ACC112 (cell line): ENCODE measurements at regions not wholly inside any gene's neighbourhood (a gene's known extent, or its start where the extent isn't known, plus 50 kb on each side); places are given as distances from the start of the nearest gene placed in this dataset.
"Not testable (repeated sequence)": the region's sequence is repeated elsewhere in the genome, so short reads cannot be mapped to it uniquely, and the experiment has no call there.

Source experiments
- H2AFZ ChIP-seq: fragments of 200-600 bp; sonication (generic); one replicate; pipeline ENCODE4 v1.6.0; 2017; ENCODE audit warnings: antibody characterized with exemption, low read length; ENCODE audit not compliant: unreplicated experiment
- H3K27ac ChIP-seq: fragments of 200-600 bp; sonication (generic); 2 replicates; pipeline ENCODE4 v1.5.1; 2014; ENCODE audit warnings: low read depth, mild to moderate bottlenecking, antibody characterized with exemption, low read length, moderate library complexity
- H3K27me3 ChIP-seq: fragments of 200-600 bp; sonication (generic); 2 replicates; pipeline ENCODE4 v1.6.1; 2014; ENCODE audit warnings: mild to moderate bottlenecking, antibody characterized with exemption, low read length, moderate library complexity, mixed read lengths; ENCODE audit not compliant: insufficient read depth
- H3K36me3 ChIP-seq: fragments of 200-600 bp; sonication (generic); 2 replicates; pipeline ENCODE4 v1.6.1; 2016; ENCODE audit warnings: mild to moderate bottlenecking, antibody characterized with exemption, low read length, moderate library complexity, mixed read lengths; ENCODE audit not compliant: insufficient read depth
- H3K4me1 ChIP-seq: fragments of 200-600 bp; sonication (generic); one replicate; pipeline ENCODE4 v1.6.1; 2016; ENCODE audit warnings: low read length, mixed read lengths; ENCODE audit not compliant: insufficient read depth, unreplicated experiment, control insufficient read depth
- H3K4me3 ChIP-seq: fragments of 200-600 bp; sonication (generic); 2 replicates; pipeline ENCODE4 v1.5.1; 2014; ENCODE audit warnings: mild to moderate bottlenecking, low read depth, low read length
- H3K79me2 ChIP-seq: fragments of 200-600 bp; sonication (generic); one replicate; pipeline ENCODE4 v1.6.0; 2016; ENCODE audit warnings: low read length; ENCODE audit not compliant: control insufficient read depth, unreplicated experiment, insufficient read depth

DNA sequence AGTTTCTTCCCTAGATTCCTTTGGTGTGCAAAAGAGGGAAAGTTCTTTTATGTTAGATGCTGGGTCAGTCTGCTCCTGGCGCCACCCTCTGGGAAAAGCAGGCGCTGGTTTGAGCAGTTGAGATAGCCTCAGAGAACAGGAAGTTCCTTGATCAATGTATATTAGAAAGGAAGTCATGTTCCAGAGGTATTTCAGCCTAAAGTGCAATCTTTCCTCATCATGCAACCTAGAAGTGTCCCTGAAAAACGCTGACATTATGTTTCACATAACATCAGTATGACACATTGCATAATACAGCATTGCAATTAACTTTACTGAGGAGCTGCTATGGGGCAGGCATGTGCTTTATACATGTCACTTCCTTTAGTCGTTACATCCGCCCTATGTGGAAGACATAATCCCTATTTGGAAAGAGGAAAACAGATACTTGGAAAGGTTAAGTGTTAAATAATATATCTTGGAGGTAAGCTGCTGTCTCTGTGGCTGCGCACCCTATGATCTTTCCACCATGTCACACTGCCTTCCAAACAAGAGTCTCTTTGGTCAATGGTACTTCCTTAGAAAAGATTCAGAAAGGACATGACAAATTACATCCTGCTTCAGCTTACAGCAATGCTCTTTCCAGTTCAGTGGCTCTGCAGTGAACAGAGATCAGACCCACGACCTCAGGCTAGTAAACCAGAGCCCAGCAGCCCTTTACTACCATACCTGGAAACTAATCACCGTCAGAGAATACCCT lies 369.7 kb downstream of the RAD51AP2 start:
- Histone ChIP-seq H3K4me3 (no peak overlapping the region), H3K4me1 (no peaks in the 10 kb centered on the region), H3K36me3 (no peaks in the 10 kb centered on the region), H3K27me3 (no peaks in the 10 kb centered on the region), H3K27ac (no peak overlapping the region), H3K79me2 (no peaks in the 10 kb centered on the region), H2AFZ (no peak overlapping the region)

DNA sequence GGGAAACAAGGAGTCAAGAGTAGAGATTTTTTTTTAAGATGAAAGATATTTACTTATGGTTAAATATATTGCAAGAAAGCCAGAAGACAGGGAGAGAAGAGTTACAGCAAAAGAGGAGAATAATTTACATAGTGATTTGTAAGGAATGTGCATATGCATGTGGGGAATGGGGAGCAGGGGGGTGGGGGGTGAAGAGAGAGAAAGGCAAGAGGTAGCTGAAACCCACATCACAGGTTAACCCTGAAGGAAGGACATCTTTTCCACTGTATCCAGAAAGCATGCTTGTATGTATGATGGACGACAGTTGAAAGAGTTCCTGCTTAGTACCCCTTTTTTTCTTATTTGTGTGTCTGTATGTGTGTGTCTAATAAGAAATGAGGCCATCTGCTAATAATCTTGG lies 371.9 kb downstream of the RAD51AP2 start:
- no peaks in the 10 kb centered on the region for H3K4me1 ChIP-seq
- no peaks in the 10 kb centered on the region for H3K79me2 ChIP-seq
- H3K4me3 ChIP-seq: no peak overlapping the region
- no peaks in the 10 kb centered on the region for H3K36me3 ChIP-seq
- no peaks in the 10 kb centered on the region for H3K27me3 ChIP-seq
- H2AFZ ChIP-seq: no peak overlapping the region
- no peak overlapping the region for H3K27ac ChIP-seq

DNA sequence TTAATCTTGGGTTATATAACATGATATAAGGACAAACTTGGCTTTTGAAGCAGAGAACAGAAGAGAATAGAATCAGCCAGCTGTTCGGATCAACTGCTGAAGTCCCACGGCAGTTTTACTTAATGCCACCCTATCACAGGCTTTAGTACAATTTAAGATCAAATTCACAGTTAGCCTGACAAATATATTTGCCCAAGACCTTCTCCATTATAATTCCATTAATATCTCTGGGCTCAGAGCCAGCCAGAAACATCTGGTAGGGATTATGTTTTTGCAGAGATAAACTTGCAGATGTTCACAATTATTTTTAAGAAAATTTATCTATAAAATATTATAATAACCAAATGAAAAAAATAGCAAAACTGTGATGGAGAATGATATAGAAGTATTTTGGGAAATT lies 381.4 kb downstream of the RAD51AP2 start:
- H3K4me3 ChIP-seq: no peak overlapping the region
- no peaks in the 10 kb centered on the region for H3K4me1 ChIP-seq
- H3K27me3 ChIP-seq: no peaks in the 10 kb centered on the region
- H3K27ac ChIP-seq: no peak overlapping the region
- H3K79me2 ChIP-seq: no peaks in the 10 kb centered on the region
- no peak overlapping the region for H2AFZ ChIP-seq
- H3K36me3 ChIP-seq: no peaks in the 10 kb centered on the region

DNA sequence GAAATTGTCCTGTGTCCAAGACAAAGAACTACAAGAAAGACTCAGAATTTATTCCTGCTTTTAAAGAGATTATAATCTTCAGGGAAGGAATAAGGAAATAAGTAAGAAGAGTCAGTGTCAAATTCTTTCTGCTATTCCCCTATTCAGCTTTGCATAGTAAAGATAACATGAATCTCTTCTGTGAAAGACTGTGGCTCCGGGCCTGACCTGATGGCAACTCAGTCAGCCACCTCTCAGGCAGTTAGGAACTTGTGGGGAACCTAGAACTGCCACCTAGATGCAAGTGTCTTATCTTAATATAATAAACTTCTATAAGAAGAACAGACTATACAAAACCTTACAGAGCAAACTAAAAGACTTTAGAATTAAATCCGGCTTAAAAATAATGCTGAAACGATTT lies 382.0 kb downstream of the RAD51AP2 start:
- Histone ChIP-seq H3K4me1 (no peaks in the 10 kb centered on the region), H3K27me3 (no peaks in the 10 kb centered on the region), H2AFZ (no peak overlapping the region), H3K27ac (no peak overlapping the region), H3K36me3 (no peaks in the 10 kb centered on the region), H3K79me2 (no peaks in the 10 kb centered on the region), H3K4me3 (no peak overlapping the region)

DNA sequence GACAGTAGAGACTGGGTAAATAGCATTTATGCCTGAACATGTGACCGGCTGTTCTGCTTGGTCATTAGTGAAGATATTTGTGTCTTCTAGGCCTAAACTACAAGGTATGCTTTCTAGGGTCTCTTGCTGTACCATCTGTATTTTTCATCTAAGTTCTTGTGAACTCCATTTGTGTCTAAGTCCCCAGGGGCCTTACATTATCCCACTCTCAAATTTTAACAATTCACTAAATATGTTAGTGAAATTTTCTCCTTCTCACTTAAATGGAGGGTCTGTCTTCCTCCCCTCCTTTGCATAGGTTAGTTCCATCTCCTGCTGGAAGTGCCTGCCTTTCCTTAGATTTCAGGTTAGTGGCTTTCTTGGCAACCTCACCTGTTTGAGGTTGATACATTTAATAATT lies 382.6 kb downstream of the RAD51AP2 start:
- no peaks in the 10 kb centered on the region for H3K4me1 ChIP-seq
- H3K79me2 ChIP-seq: no peaks in the 10 kb centered on the region
- no peaks in the 10 kb centered on the region for H3K36me3 ChIP-seq
- H3K4me3 ChIP-seq: no peak overlapping the region
- H3K27ac ChIP-seq: no peak overlapping the region
- no peaks in the 10 kb centered on the region for H3K27me3 ChIP-seq
- H2AFZ ChIP-seq: no peak overlapping the region

DNA sequence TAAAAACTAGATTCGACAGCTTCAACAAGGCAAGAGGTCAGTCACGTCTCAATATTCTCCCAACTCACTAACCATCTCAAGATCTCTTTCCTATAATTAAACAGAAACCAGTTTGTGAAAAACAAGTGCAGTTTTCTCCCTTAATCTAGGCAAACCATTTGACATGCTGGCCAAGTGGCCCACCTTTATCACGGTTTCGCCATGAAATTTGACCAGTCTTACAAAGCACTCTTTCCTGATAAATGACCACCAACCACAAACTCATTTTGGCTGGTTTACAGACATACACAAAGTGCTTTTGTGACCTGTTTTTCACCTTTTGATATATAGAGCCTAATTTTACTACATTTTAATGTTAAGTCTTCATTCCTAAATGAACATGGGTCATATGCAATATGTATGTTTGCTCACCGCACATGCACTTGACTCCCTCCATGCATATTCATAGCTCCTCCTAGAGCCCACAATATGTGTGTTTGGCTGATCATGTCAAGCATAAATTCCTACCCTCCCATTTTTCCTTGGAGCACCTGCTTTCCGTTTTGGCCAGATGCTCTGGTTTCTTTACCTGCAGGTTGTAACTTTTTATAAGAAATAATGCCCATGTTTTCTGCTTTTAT lies 385.1 kb downstream of the RAD51AP2 start:
- Histone ChIP-seq H3K27ac (no peak overlapping the region), H2AFZ (no peak overlapping the region), H3K27me3 (no peaks in the 10 kb centered on the region), H3K36me3 (no peaks in the 10 kb centered on the region), H3K4me3 (no peak overlapping the region), H3K4me1 (no peaks in the 10 kb centered on the region), H3K79me2 (no peaks in the 10 kb centered on the region)

DNA sequence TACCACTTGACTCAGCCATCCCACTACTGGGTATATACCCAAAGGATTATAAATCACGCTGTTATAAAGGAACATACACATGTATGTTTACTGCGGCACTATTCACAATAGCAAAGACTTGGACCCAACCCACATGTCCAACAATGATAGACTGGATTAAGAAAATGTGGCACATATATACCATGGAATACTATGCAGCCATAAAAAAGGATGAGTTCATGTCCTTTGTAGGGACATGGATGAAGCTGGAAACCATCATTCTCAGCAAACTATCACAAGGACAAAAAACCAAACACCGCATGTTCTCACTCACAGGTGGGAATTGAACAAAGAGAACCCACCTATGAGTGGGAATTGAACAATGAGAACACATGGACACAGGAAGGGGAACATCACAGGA lies 387.6 kb downstream of the RAD51AP2 start:
- not testable (repeated sequence) for H3K27me3 ChIP-seq, H3K36me3 ChIP-seq, H3K4me1 ChIP-seq, H3K79me2 ChIP-seq, H3K27ac ChIP-seq, H2AFZ ChIP-seq, H3K4me3 ChIP-seq

DNA sequence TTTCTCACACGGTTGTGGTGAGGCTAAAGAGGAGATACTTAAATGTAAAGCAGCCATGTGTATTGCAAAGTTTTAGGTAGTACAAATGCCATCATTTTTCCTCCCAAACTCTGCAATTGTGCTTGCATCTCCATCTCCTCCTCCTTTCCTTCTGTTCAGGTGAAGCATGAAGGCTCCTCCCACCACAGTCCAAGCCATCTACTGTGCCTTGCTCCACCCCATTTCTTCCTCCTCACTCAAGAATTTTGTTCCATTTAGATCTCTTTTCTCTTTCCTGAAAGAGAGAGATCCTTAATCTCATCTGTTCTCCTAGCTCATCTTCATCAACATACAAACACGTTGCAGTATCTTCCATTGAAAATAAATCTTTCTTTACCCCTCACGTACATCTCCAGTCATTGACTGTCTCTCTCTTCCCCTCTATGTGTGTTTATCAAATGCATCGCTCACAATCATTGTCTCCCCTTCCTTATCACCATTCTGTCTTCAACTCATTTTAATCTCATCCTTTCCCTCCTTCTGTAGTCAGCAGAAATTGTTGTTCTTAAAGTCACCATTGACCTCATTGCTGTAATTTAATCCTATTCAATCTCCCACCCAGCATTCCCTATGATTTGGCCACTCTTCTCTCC lies 392.1 kb downstream of the RAD51AP2 start:
- no peaks in the 10 kb centered on the region for H3K4me1 ChIP-seq
- peaks cover 13% of the 10 kb centered on the region; the same call in 1 of the 2 replicates for H3K27me3 ChIP-seq
- H2AFZ ChIP-seq: no peak overlapping the region
- H3K36me3 ChIP-seq: no peaks in the 10 kb centered on the region
- no peaks in the 10 kb centered on the region for H3K79me2 ChIP-seq
- no peak overlapping the region for H3K27ac ChIP-seq
- H3K4me3 ChIP-seq: no peak overlapping the region

DNA sequence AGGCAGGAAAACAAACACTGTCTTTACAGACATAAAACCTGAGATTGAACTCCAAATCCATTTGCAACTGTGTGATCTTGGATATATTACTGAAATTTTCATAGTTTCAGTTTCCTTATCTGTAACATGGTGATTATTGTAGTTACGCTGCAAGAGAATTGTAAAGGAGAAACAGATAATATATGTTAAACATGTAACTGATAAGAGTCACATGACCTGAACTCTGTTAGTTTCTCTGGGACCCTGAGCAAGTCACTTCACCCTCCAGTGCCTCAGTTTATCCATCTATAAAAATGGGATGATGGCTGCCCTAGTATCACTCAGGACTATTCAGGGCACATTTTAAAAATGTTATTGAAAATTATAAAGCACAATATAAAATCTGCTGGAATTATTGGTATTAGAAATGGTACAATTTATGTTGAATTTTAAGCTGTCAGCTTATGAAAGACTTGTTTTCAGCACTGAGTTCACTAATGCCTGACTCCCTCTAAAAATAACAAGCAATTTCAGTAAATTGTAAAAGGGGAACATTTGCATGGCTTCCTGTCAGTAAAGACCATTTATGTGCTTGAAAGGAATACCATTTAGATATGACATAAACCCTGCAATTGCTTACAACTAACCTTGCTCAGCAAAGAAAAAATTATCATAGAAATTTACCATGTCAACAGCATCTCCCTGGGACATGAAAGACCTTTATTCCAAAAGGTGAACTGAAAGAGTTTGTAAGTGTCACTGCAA lies 393.5 kb downstream of the RAD51AP2 start:
- H3K27me3 ChIP-seq: peaks cover 13% of the 10 kb centered on the region; the same call in 1 of the 2 replicates
- no peaks in the 10 kb centered on the region for H3K36me3 ChIP-seq
- H3K27ac ChIP-seq: no peak overlapping the region
- H3K79me2 ChIP-seq: no peaks in the 10 kb centered on the region
- H3K4me1 ChIP-seq: no peaks in the 10 kb centered on the region
- H2AFZ ChIP-seq: no peak overlapping the region
- no peak overlapping the region for H3K4me3 ChIP-seq

DNA sequence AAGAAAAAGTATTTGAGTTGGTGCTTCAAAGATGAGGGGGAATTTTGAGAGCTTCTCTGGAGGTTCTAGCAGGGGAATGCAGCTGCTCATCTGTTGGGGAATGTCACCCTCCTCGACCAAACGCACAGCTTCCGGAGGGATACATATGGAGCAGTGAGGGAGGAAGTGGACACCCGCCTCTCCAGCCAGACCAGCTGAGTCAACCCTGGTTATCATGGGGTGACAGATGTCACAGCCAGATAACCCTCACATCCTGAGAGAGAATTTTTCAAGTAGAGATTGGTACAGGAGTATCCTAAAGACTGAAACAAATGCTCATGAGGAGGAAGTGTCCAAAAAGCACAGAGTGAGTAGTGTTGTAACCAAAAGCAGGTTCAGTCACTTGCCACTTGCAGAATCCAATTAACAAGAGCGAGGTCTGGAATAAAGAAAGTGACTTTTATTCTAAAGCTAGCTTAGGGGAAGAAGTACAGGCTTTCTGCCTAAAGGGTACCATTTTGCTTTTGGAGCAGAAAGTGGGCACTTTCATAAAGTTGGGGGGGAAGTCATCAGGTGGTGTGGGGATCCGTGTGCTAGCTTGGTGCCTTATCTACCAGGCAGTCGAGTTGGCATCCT lies 395.2 kb downstream of the RAD51AP2 start:
- H3K79me2 ChIP-seq: no peaks in the 10 kb centered on the region
- H3K4me3 ChIP-seq: no peak overlapping the region
- peaks cover 13% of the 10 kb centered on the region; the same call in 1 of the 2 replicates for H3K27me3 ChIP-seq
- no peak overlapping the region for H2AFZ ChIP-seq
- H3K36me3 ChIP-seq: no peaks in the 10 kb centered on the region
- H3K27ac ChIP-seq: no peak overlapping the region
- no peaks in the 10 kb centered on the region for H3K4me1 ChIP-seq
